Spleen (tissue), 11 donors: ENCODE measurements at regions not wholly inside any gene's neighbourhood (a gene's known extent, or its start where the extent isn't known, plus 50 kb on each side); places are given as distances from the start of the nearest gene placed in this dataset.

Source experiments
- DNase-seq: peaks from one replicate; pipeline ENCODE4 v3.0.0-alpha.2; 2020
- H3K27ac ChIP-seq, 8 donors: fragments of 200-600 bp; sonication (generic) in 7 of 8; 1 replicate in 4 of 8; 2 replicates in 4 of 8; pipeline versions ENCODE4 v1.5.0 to v1.8.0; 2016 to 2021; ENCODE audit warnings: inconsistent platforms in 4 of 8, mild to moderate bottlenecking in 4 of 8, moderate library complexity in 1 of 8
- H3K27me3 ChIP-seq, 7 donors: fragments of 200-600 bp; sonication (generic) in 6 of 7; replicated peaks in 1 of 7; 1 replicate in 4 of 7; 2 replicates in 3 of 7; pipeline versions ENCODE4 v1.5.0 to v1.8.0; 2016 to 2021; ENCODE audit warnings: inconsistent platforms in 3 of 7, mild to moderate bottlenecking in 1 of 7
- H3K36me3 ChIP-seq, 6 donors: fragments of 200-600 bp; sonication (generic) in 5 of 6; 1 replicate in 4 of 6; 2 replicates in 2 of 6; pipeline versions ENCODE4 v1.5.0 to v1.8.0; 2016 to 2021; ENCODE audit warnings: inconsistent platforms in 2 of 6
- H3K4me1 ChIP-seq, 6 donors: fragments of 200-600 bp; sonication (generic) in 5 of 6; 1 replicate in 3 of 6; 2 replicates in 3 of 6; pipeline versions ENCODE4 v1.5.0 to v1.8.0; 2016 to 2021; ENCODE audit warnings: inconsistent platforms in 3 of 6
- H3K4me3 ChIP-seq, 8 donors: fragments of 200-600 bp; sonication (generic) in 7 of 8; 1 replicate in 4 of 8; 2 replicates in 4 of 8; pipeline versions ENCODE4 v1.5.0 to v1.8.0; 2016 to 2021; ENCODE audit warnings: inconsistent platforms in 4 of 8, mild to moderate bottlenecking in 4 of 8, moderate library complexity in 2 of 8
- H3K9me3 ChIP-seq, 8 donors: fragments of 200-600 bp; sonication (generic) in 7 of 8; 1 replicate in 4 of 8; 2 replicates in 4 of 8; pipeline versions ENCODE4 v1.5.0 to v1.8.0; 2016 to 2021; ENCODE audit warnings: inconsistent platforms in 4 of 8
- POLR2A ChIP-seq, 3 donors: fragments of 450-650 bp; IDR thresholded peaks; one replicate each; pipeline ENCODE4 v1.5.1; 2017; ENCODE audit warnings: antibody characterized with exemption in 3 of 3, mild to moderate bottlenecking in 1 of 3
- POLR2AphosphoS5 ChIP-seq, 3 donors: sonication (generic); formaldehyde crosslinking; IDR thresholded peaks; one replicate each; pipeline ENCODE4 v1.5.1; 2017; ENCODE audit warnings: antibody characterized with exemption in 3 of 3
- WGBS, 5 donors: extraction: QIAGEN DNeasy Blood & Tissue Kit in 3 of 5; methylation state at CpG; one replicate each; pipeline versions ENCODE4 v1.1.5 to v1.1.7; 2013 to 2018; 5-methylcytosine and 5-hydroxymethylcytosine counted together
- intact Hi-C: fragments of 100-400 bp; cut with DNase I; formaldehyde crosslinking; loops from one replicate; pipeline ENCODE4 v1.15.0; 2023; ENCODE audit warnings: low total_unique reads
- TF ChIP-seq, protein P1 (sequence below), 11 experiments: fragments of 200-600 bp in 7 of 11; fragments of 450-650 bp in 4 of 11; sonication (generic) in 4 of 11; IDR thresholded peaks in 8 of 11; conservative IDR thresholded peaks in 3 of 11; 1 replicate in 7 of 11; 2 replicates in 4 of 11; pipeline versions ENCODE4 v1.4.0 to v1.8.0; 2016 to 2021; ENCODE audit warnings: antibody characterized with exemption in 11 of 11, inconsistent platforms in 4 of 11, mild to moderate bottlenecking in 1 of 11
- donor health status: healthy with polysubstance abuse.
- donor health status: DM: no; HTN: no; CAD: no; lungs with moderate emphysema.
- donor health status: DM: no; HTN: no; CAD: no.
- donor health status: Bipolar disorder and iron deficiency.
- donor health status: healthy.
- donor health status: DM: no; HTN: no; CAD: no.
- donor health status: DM: yes; HTN: yes; CAD: no.

DNA sequence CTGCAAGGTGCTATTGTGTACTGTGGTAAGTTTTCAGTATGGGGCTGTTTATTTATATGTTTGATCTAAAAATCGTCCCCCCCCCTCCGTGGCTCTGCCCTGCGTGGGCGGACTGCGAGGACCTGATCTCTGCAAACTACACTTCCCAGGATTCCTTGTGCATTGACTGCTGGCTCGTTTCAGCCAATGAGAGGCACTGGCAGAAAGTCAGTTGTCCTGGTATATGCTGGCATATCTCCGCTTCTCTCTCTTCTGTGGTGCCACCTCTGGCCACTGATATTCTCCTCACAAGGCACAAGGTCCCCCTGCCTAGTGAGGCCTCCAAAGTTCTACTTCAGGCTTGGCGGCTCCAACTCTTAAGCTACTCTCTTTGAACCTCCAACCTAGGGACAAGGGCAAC, 168.8 kb upstream of the ZFP42 start:
- TF ChIP-seq POLR2A (IDR thresholded peaks at IDR 0.05) (no peak), POLR2AphosphoS5 (IDR thresholded peaks at IDR 0.05) (no peak)
- TF ChIP-seq, protein P1, sequence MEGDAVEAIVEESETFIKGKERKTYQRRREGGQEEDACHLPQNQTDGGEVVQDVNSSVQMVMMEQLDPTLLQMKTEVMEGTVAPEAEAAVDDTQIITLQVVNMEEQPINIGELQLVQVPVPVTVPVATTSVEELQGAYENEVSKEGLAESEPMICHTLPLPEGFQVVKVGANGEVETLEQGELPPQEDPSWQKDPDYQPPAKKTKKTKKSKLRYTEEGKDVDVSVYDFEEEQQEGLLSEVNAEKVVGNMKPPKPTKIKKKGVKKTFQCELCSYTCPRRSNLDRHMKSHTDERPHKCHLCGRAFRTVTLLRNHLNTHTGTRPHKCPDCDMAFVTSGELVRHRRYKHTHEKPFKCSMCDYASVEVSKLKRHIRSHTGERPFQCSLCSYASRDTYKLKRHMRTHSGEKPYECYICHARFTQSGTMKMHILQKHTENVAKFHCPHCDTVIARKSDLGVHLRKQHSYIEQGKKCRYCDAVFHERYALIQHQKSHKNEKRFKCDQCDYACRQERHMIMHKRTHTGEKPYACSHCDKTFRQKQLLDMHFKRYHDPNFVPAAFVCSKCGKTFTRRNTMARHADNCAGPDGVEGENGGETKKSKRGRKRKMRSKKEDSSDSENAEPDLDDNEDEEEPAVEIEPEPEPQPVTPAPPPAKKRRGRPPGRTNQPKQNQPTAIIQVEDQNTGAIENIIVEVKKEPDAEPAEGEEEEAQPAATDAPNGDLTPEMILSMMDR (IDR thresholded peaks at IDR 0.05 in 8 of 11, conservative IDR thresholded peaks at IDR 0.05 in 3 of 11), result no peak

GRCh38 chr4:187827631-187828030, 167.9 kb upstream of the ZFP42 start:
- no peaks in the 10 kb centered on the region for H3K27me3 ChIP-seq
- intact Hi-C loops, result no loop called here
- no peaks in the 10 kb centered on the region for H3K4me1 ChIP-seq
- no peaks in the 10 kb centered on the region for H3K36me3 ChIP-seq
- no peak for DNase-seq
- 74 to 83% (median 79%) methylated on average over 6 of the region's 6 CpGs for WGBS, 5 donors
- TF ChIP-seq POLR2A (IDR thresholded peaks at IDR 0.05), result no peak
- no peak for TF ChIP-seq POLR2AphosphoS5 (IDR thresholded peaks at IDR 0.05)
- TF ChIP-seq, protein P1 (IDR thresholded peaks at IDR 0.05 in 8 of 11, conservative IDR thresholded peaks at IDR 0.05 in 3 of 11), result no peak
- H3K27ac ChIP-seq, result no peak overlapping the region
- H3K4me3 ChIP-seq, result no peak overlapping the region
- H3K9me3 ChIP-seq, result peaks cover 0 to 46% (median 13%) of the 10 kb centered on the region in 8 donors

More for the DNA sequence above, 168.8 kb upstream of the ZFP42 start:
- H3K4me3 ChIP-seq, result no peak overlapping the region
- WGBS, 5 donors, result 67 to 85% (median 78%) methylated on average over 8 of the region's 8 CpGs
- no peak overlapping the region for H3K27ac ChIP-seq
- intact Hi-C loops, result no loop called here
- DNase-seq, result no peak
- H3K27me3 ChIP-seq, result no peaks in the 10 kb centered on the region
- no peaks in the 10 kb centered on the region for H3K4me1 ChIP-seq
- no peaks in the 10 kb centered on the region for H3K36me3 ChIP-seq
- H3K9me3 ChIP-seq, result peaks cover 0 to 46% (median 13%) of the 10 kb centered on the region in 8 donors

GRCh38 chr4:187839765-187840164, 155.8 kb upstream of the ZFP42 start:
- Histone ChIP-seq H3K27me3 (no peaks in the 10 kb centered on the region), H3K9me3 (peaks cover 0 to 39% (median 7%) of the 10 kb centered on the region in 8 donors), H3K36me3 (no peaks in the 10 kb centered on the region), H3K27ac (no peak overlapping the region), H3K4me3 (no peak overlapping the region), H3K4me1 (no peaks in the 10 kb centered on the region)
- TF ChIP-seq POLR2A (IDR thresholded peaks at IDR 0.05) (no peak), POLR2AphosphoS5 (IDR thresholded peaks at IDR 0.05) (no peak)
- TF ChIP-seq, protein P1 (IDR thresholded peaks at IDR 0.05 in 8 of 11, conservative IDR thresholded peaks at IDR 0.05 in 3 of 11), result no peak
- intact Hi-C loops, result no loop called here
- DNase-seq, result no peak

- intact Hi-C loops, result no loop called here
- 45 to 76% (median 63%) methylated on average over 2 of the region's 2 CpGs for WGBS, 5 donors
- Histone ChIP-seq H3K9me3 (peaks cover 0 to 46% (median 11%) of the 10 kb centered on the region in 8 donors), H3K27ac (no peak overlapping the region), H3K36me3 (no peaks in the 10 kb centered on the region), H3K4me1 (no peaks in the 10 kb centered on the region), H3K27me3 (no peaks in the 10 kb centered on the region), H3K4me3 (no peak overlapping the region)
- TF ChIP-seq, protein P1 (IDR thresholded peaks at IDR 0.05 in 8 of 11, conservative IDR thresholded peaks at IDR 0.05 in 3 of 11), result no peak
- TF ChIP-seq POLR2AphosphoS5 (IDR thresholded peaks at IDR 0.05), result no peak
- TF ChIP-seq POLR2A (IDR thresholded peaks at IDR 0.05), result no peak
- DNase-seq, result no peak
These were observed 154.8 kb upstream of the ZFP42 start for GRCh38 chr4:187840814-187841213.
